Sigmoid colon (tissue), 3 donors: ENCODE measurements at regions not wholly inside any gene's neighbourhood (a gene's known extent, or its start where the extent isn't known, plus 50 kb on each side); places are given as distances from the start of the nearest gene placed in this dataset.

Source experiments
- POLR2A ChIP-seq, 2 donors: fragments of 450-650 bp; IDR thresholded peaks; one replicate each; pipeline ENCODE4 v1.6.1; 2016; ENCODE audit warnings: antibody characterized with exemption in 2 of 2, mild to moderate bottlenecking in 2 of 2, moderate library complexity in 2 of 2
- TF ChIP-seq, protein P1 (sequence below), 4 experiments: fragments of 450-650 bp in 3 of 4; fragments of 200-600 bp in 1 of 4; IDR thresholded peaks; one replicate each; pipeline ENCODE4 v1.5.1; 2016 to 2019; ENCODE audit warnings: antibody characterized with exemption in 4 of 4, mild to moderate bottlenecking in 3 of 4, moderate library complexity in 2 of 4

DNA sequence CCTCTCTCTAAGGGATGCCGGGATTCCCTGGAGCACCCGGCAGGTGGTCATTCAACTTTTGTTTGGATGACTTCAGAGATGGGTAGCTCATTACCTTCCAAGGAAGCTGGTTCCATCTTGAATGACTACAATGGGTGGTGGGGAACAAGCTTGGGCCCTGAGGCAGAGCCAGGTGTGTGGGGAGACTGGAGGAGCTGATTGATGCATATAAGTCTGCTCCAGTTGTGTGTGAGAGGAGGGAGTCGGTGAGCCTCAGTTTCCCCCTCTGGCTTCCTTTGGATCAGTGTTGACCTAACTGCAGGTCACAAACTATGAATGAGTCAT lies 133.8 kb upstream of the ZBTB40 start:
- TF ChIP-seq, protein P1, sequence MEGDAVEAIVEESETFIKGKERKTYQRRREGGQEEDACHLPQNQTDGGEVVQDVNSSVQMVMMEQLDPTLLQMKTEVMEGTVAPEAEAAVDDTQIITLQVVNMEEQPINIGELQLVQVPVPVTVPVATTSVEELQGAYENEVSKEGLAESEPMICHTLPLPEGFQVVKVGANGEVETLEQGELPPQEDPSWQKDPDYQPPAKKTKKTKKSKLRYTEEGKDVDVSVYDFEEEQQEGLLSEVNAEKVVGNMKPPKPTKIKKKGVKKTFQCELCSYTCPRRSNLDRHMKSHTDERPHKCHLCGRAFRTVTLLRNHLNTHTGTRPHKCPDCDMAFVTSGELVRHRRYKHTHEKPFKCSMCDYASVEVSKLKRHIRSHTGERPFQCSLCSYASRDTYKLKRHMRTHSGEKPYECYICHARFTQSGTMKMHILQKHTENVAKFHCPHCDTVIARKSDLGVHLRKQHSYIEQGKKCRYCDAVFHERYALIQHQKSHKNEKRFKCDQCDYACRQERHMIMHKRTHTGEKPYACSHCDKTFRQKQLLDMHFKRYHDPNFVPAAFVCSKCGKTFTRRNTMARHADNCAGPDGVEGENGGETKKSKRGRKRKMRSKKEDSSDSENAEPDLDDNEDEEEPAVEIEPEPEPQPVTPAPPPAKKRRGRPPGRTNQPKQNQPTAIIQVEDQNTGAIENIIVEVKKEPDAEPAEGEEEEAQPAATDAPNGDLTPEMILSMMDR (IDR thresholded peaks at IDR 0.05): no peak
- no peak for TF ChIP-seq POLR2A (IDR thresholded peaks at IDR 0.05)
